GM19372 (cell line): ENCODE measurements at regions not wholly inside any gene's neighbourhood (a gene's known extent, or its start where the extent isn't known, plus 50 kb on each side); places are given as distances from the start of the nearest gene placed in this dataset.

Experiments
- ATAC-seq: cut with Tn5 transposase; IDR thresholded peaks from one replicate; pipeline ENCODE4 v1.9.1; 2021; ENCODE audit warnings: mild to moderate bottlenecking, low read depth, moderate library complexity; ENCODE audit not compliant: unreplicated experiment

DNA sequence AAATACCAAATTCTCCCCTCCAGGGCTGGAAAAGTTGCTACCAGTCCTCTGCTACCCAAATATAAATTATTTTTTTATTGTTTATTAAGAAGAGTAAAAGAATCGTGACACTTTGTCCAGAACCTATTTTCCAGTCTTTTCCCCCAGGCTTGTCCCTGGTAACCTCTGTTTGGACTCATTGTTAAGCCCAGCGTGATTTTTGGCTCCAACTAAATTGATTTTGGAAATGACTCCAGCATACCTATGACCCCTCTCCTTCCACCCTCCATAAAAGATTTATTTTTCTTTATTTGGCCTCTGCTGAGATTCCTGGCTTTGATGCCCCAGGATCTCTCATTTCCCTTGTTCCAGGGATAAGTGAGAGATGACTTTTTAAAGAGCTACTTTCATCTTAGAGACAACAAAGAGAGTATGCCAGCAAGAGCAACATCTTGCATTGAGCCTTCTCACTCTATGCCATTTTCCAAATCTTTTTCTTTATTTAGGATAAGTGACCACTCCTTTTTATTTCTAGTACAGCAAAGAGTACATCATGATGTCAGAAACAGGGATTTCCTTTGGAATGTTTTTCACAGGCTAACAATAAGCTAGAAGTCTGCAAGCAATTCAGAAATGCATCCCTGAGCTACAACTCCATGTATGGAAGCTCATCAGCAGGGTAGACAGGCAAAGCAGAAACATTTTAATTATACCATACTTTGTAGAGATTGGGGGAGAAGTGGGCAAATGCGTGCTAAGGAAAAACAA lies 75.8 kb downstream of the DAD1 start:
- no peak for ATAC-seq

- no peak for ATAC-seq
Observed at GRCh38 chr14:22512106-22512814, 76.8 kb downstream of the DAD1 start.

DNA sequence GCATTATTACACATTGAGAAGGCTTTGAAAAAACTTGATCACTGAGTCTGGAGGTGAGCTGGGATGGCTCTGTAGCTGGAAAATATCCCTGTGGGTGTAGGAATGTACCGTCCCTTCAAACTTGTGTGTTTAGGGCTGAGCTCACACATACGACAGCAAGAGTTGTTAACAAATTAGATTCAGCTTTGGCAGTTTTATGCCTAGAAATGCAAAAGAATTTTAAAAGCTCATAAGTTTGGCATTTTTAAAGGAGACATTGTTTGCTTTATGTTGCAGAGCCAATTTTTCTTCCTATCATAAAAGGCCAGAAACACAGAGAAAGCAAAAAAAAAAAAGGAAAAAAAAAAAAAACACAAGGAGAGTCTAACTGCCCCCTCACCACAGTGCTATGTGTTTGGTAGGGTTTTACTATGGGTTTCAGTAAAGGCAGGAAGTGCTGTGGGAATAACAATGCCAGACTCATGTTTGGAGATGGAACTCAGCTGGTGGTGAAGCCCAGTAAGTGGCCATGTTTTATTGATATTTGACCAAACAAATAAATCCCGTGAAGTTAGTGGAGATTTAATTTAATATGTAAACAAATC lies 78.4 kb downstream of the DAD1 start:
- no peak for ATAC-seq

DNA sequence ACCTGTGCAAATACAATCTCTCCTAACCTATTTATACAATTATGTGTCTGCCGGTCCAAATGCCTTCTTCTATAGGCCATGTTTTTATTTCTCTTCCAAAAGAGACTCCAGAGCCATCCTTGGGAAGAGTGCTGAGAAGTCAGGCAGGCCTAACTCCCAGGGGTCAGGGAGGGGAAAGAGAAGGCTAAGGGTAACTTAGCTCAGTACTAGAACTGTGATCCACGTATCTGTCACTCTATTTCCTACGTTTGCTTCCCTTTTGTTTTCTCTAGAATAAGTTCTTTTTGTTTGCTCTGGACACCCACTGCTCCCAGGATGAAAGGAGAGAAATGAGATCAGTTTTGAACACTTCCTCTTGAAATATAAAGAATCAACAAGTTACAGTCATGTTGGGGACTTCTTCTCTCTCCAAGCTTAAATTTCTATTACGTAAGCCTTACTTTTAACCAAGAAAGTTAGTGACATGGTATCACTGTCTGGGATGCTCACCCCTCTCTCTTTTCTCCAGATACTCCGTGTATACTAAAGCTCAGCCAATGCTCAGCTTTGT lies 79.2 kb downstream of the DAD1 start:
- no peak for ATAC-seq

DNA sequence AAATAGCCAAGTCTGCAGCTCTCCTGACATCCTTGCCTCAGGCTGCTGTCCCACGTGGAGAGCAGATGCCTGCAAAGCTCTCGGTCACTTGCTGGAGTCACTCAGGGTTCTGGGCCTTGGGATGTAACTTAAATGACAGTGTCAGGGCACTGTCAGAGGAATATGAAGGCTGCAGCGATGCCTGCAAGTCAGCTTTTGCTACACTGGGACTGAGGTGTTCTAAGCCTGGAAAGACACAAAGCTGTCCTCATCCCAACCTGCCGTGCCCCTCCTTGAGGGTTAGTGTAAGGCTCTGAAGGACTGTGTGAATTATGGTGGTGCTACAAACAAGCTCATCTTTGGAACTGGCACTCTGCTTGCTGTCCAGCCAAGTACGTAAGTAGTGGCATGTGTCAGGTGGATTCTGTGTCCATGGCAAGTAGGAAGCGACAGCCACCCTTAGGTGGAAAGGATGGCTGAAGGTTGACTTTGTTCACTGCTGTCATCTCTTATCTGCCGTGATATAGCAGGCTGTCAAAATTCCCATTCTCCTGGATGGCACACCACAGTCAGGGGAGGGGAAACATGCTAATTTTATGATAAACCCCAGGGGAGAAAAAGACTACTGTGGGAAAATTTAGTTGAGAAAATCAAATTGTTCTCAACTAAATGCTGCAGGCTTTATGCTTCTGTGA lies 79.9 kb downstream of the DAD1 start:
- ATAC-seq: no peak

DNA sequence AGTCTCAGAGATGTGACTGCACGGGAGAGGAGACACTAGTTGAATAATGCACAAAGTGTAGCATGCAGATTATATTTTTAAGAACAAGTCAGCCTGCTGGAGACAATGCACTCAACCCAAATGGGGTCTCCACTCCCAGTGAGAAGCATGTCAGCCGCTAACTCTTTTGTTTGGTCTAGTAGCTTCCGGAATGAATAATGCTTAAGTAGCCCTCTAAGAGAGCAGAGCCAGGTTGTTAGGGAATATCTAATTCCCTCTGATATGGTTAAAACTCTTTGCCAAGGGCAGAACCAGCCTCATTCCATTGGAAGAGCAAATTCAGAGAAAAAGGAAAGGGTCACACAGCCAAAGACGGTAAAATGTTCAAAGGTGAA lies 80.4 kb downstream of the DAD1 start:
- ATAC-seq: no peak

- ATAC-seq: no peak
Observed at GRCh38 chr14:22508150-22508457, 80.9 kb downstream of the DAD1 start.

- no peak for ATAC-seq
Observed at GRCh38 chr14:22506778-22507351, 82.2 kb downstream of the DAD1 start.

DNA sequence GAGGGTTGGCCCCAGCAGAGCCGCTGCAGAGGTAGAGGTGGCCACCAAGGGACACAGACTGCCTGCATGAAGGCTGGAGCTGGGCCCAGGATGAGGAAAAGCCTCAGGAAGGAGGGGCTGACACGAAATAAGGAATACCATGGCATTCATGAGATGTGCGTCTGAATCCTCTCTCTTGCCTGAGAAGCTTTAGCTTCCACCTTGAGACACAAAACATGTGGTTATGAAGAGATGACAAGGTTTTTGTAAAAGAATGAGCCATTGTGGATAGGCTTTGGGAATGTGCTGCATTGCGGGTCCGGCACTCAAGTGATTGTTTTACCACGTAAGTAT lies 82.7 kb downstream of the DAD1 start:
- ATAC-seq: no peak

- ATAC-seq: no peak
Observed at GRCh38 chr14:22505697-22506377, 83.2 kb downstream of the DAD1 start.

GRCh38 chr14:22505309-22505696 lies 83.7 kb downstream of the DAD1 start:
- no peak for ATAC-seq

DNA sequence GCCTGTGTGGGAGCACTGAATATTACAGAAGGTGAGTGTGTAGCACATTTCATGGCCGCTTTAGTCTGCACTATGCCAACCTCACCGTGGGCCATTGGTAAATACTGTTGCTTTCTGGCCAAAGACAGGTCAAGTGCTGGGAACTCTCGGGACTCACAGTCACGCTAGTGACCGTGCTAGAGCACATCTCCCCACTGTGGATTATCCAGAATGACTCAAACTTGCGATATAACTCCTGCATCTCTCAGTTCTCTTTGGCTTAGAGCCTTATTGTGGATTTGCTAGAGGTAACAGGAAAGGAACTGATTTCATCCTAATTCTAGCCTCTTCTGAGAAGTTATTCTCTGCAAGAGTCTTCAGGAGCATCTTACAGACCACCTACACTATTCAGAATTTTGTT lies 86.5 kb downstream of the DAD1 start:
- no peak for ATAC-seq

GRCh38 chr14:22502007-22502406 lies 87.0 kb downstream of the DAD1 start:
- no peak for ATAC-seq

- no peak for ATAC-seq
Observed at GRCh38 chr14:22500954-22501726, 87.9 kb downstream of the DAD1 start.

DNA sequence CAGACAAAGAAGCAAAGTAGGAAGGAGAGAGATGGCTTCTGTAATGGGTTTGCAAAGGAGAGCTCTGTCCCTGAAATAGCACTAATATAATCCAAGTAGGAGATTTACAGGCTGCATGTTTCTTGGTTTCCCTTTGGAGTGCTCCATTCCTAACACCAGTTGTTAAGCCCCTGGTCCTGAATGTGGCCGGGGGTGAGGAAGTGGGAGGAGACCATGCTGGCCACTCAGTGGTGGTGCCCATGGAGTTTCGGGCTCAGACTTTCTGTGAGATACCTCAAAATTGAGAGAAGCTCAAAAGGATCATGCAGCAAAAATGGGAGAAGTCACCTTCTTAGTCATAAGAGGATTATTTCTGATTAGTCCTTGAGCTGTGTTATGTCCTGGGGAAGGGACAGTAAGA lies 88.5 kb downstream of the DAD1 start:
- ATAC-seq: no peak

- ATAC-seq: no peak
Observed at GRCh38 chr14:22497671-22498093, 91.3 kb downstream of the DAD1 start.

DNA sequence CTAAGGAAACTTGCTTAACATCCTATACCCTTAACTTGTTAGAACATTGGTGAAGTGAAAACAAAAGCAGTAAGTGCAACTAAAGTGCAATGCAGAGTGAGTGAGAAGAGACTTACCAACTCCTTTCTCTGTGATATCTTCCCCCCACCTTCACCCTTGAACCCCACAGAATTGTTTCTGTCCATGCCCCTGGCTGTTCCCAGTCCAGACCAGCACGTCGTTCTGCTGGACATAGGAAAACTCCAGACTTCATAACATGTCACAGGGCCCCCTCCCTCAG lies 91.9 kb downstream of the DAD1 start:
- no peak for ATAC-seq

DNA sequence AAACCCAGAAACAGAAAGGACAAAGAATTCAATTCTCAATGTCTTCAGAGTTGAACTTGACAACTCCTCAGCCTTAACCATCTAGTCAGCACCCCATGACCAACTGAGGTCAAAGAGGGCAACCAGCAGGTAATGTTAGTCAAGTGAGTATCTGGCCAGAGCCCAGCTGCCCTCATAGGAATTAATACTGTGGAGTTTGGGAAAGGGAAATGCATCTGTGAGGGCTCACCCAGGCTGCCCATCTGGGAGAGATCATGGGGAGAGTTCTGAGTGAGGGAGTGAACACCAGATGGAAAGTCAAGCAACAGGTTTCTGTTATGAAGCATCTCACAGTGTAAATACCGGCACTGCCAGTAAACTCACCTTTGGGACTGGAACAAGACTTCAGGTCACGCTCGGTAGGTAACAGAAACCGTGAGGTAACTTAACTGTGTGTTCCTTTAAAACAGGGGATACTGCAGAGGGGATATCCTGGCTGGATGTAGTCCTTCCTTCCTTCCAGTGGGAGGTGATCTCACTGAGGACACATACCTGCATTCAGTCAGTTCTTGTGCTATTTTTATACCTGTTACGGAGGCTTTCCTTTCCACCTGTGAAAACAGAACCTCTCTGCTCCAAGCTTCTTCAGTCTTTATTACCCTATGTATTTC lies 94.4 kb downstream of the DAD1 start:
- ATAC-seq: no peak

- ATAC-seq: no peak
Observed at GRCh38 chr14:22493753-22494152, 95.3 kb downstream of the DAD1 start.
